ENCODE measurements at regions not wholly inside any gene's neighbourhood (a gene's known extent, or its start where the extent isn't known, plus 50 kb on each side); places are given as distances from the start of the nearest gene placed in this dataset.
A peak's percentile ranks its signal among the peaks of the same experiment; 100 is the strongest.

- Histone ChIP-seq H3K9me2 (replicated peaks; ENCODE audit: control insufficient read depth, low read length) (no peaks in the 10 kb centered on the region), H3K4me2 (ENCODE audit: low read length) (no peak overlapping the region), H3K79me2 (ENCODE audit: control insufficient read depth, low read length) (no peaks in the 10 kb centered on the region), H3K4me1 (ENCODE audit: control insufficient read depth, low read length) (no peaks in the 10 kb centered on the region), H3K27me3 (ENCODE audit: control insufficient read depth, low read length) (peaks cover 3% of the 10 kb centered on the region; the same call in 1 of the 2 replicates), H3K9me3 (ENCODE audit: control insufficient read depth, insufficient read depth, low read length) (no peaks in the 10 kb centered on the region), H3K36me3 (ENCODE audit: control insufficient read depth, low read length) (no peaks in the 10 kb centered on the region), H3K27ac (ENCODE audit: low read depth, low read length) (no peak overlapping the region), H3K4me3 (ENCODE audit: low read length) (no peak overlapping the region), H4K20me1 (ENCODE audit: control insufficient read depth, insufficient read depth, low read depth, low read length) (no peaks in the 10 kb centered on the region), H3F3A (ENCODE audit: control insufficient read depth, insufficient read depth) (no peaks in the 10 kb centered on the region)
- TF ChIP-seq, protein P1, sequence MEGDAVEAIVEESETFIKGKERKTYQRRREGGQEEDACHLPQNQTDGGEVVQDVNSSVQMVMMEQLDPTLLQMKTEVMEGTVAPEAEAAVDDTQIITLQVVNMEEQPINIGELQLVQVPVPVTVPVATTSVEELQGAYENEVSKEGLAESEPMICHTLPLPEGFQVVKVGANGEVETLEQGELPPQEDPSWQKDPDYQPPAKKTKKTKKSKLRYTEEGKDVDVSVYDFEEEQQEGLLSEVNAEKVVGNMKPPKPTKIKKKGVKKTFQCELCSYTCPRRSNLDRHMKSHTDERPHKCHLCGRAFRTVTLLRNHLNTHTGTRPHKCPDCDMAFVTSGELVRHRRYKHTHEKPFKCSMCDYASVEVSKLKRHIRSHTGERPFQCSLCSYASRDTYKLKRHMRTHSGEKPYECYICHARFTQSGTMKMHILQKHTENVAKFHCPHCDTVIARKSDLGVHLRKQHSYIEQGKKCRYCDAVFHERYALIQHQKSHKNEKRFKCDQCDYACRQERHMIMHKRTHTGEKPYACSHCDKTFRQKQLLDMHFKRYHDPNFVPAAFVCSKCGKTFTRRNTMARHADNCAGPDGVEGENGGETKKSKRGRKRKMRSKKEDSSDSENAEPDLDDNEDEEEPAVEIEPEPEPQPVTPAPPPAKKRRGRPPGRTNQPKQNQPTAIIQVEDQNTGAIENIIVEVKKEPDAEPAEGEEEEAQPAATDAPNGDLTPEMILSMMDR (IDR thresholded peaks at IDR 0.05; ENCODE audit: low read depth, low read length, poor library complexity, severe bottlenecking) = peak; percentile 14
- no peak for TF ChIP-seq EZH2phosphoT487 (IDR thresholded peaks at IDR 0.05; ENCODE audit: borderline replicate concordance, low read length)
Observed at GRCh38 chr14:94717808-94718207, 52.1 kb downstream of the GSC start.

DNA sequence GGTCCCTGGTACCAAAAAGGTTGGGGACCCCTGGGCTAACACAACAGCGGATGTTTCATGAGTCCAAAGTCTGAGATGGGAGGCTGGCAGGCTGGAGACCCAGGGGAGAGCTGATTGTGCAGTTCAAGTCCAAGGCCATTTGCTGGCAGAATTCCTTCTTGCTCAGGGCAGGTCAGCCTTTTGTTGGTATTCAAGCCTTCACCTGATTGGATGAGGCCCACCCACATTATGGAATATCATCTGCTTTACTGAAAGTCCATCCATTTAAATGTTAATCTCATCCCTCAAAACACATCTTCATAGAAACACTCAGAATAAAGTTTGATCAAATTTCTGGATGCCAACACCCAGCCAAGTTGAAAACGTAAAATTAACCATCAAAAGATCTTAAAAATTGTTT is 52.9 kb downstream of the GSC start:
- H4K20me1 ChIP-seq (ENCODE audit: control insufficient read depth, insufficient read depth, low read depth, low read length) = no peaks in the 10 kb centered on the region
- peaks cover 3% of the 10 kb centered on the region; the same call in 1 of the 2 replicates for H3K27me3 ChIP-seq (ENCODE audit: control insufficient read depth, low read length)
- no peak overlapping the region for H3K4me3 ChIP-seq (ENCODE audit: low read length)
- H3K79me2 ChIP-seq (ENCODE audit: control insufficient read depth, low read length) = no peaks in the 10 kb centered on the region
- no peaks in the 10 kb centered on the region for H3F3A ChIP-seq (ENCODE audit: control insufficient read depth, insufficient read depth)
- no peak overlapping the region for H3K27ac ChIP-seq (ENCODE audit: low read depth, low read length)
- no peaks in the 10 kb centered on the region for H3K4me1 ChIP-seq (ENCODE audit: control insufficient read depth, low read length)
- H3K9me2 ChIP-seq (replicated peaks; ENCODE audit: control insufficient read depth, low read length) = no peaks in the 10 kb centered on the region
- H3K9me3 ChIP-seq (ENCODE audit: control insufficient read depth, insufficient read depth, low read length) = no peaks in the 10 kb centered on the region
- H3K36me3 ChIP-seq (ENCODE audit: control insufficient read depth, low read length) = no peaks in the 10 kb centered on the region
- TF ChIP-seq EZH2phosphoT487 (IDR thresholded peaks at IDR 0.05; ENCODE audit: borderline replicate concordance, low read length) = no peak
- TF ChIP-seq, protein P1 (IDR thresholded peaks at IDR 0.05; ENCODE audit: low read depth, low read length, poor library complexity, severe bottlenecking) = no peak
- no peak overlapping the region for H3K4me2 ChIP-seq (ENCODE audit: low read length)

DNA sequence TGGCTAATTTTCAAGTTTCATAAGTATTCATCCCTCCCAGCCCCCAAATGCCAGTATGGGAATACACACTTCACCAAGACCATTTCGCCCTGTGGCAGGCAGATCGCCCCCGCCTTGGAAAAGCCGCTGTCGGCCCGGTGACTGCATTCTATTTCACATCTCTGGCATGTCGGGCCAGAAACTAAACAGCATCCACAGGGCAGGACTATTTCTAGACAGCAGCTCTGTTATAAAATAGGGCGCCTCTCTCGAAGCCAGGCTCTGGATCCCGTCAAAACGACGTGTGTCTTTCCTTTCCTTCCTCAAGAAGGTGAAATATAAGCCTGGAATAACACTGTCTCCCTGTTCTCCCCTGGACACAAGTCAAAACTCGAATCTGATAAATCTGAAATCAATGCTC is 56.8 kb downstream of the GSC start:
- Histone ChIP-seq H4K20me1 (ENCODE audit: control insufficient read depth, insufficient read depth, low read depth, low read length) (no peaks in the 10 kb centered on the region), H3K9me2 (replicated peaks; ENCODE audit: control insufficient read depth, low read length) (no peaks in the 10 kb centered on the region), H3K36me3 (ENCODE audit: control insufficient read depth, low read length) (no peaks in the 10 kb centered on the region), H3K27ac (ENCODE audit: low read depth, low read length) (no peak overlapping the region), H3K4me3 (ENCODE audit: low read length) (no peak overlapping the region), H3F3A (ENCODE audit: control insufficient read depth, insufficient read depth) (no peaks in the 10 kb centered on the region), H3K4me1 (ENCODE audit: control insufficient read depth, low read length) (no peaks in the 10 kb centered on the region), H3K9me3 (ENCODE audit: control insufficient read depth, insufficient read depth, low read length) (no peaks in the 10 kb centered on the region), H3K4me2 (ENCODE audit: low read length) (no peak overlapping the region), H3K79me2 (ENCODE audit: control insufficient read depth, low read length) (no peaks in the 10 kb centered on the region), H3K27me3 (ENCODE audit: control insufficient read depth, low read length) (no peaks in the 10 kb centered on the region)
- TF ChIP-seq EZH2phosphoT487 (IDR thresholded peaks at IDR 0.05; ENCODE audit: borderline replicate concordance, low read length) = no peak
- TF ChIP-seq, protein P1 (IDR thresholded peaks at IDR 0.05; ENCODE audit: low read depth, low read length, poor library complexity, severe bottlenecking) = no peak

DNA sequence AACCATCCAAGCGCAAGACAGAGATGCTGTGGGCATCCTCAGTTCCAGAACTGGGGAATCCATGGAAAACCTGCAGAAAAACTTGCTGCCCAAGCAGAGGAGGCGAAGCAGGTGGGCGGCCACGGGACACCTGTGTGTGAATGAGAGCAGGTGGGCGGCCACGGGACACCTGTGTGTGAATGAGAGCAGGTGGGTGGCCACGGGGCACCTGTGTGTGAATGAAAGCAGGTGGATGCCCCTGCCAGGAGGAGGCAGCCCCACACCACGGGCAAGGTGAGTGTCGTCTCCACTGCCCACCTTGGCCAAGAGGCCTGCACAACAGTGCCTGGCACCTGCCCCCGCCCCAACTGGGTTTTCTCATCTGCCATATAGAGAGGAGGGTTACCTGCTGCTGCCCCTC is 59.2 kb downstream of the GSC start:
- H3K27ac ChIP-seq (ENCODE audit: low read depth, low read length) = no peak overlapping the region
- H4K20me1 ChIP-seq (ENCODE audit: control insufficient read depth, insufficient read depth, low read depth, low read length) = no peaks in the 10 kb centered on the region
- no peak overlapping the region for H3K4me3 ChIP-seq (ENCODE audit: low read length)
- H3K79me2 ChIP-seq (ENCODE audit: control insufficient read depth, low read length) = no peaks in the 10 kb centered on the region
- H3K9me2 ChIP-seq (replicated peaks; ENCODE audit: control insufficient read depth, low read length) = no peaks in the 10 kb centered on the region
- H3K4me1 ChIP-seq (ENCODE audit: control insufficient read depth, low read length) = no peaks in the 10 kb centered on the region
- no peaks in the 10 kb centered on the region for H3K36me3 ChIP-seq (ENCODE audit: control insufficient read depth, low read length)
- H3F3A ChIP-seq (ENCODE audit: control insufficient read depth, insufficient read depth) = no peaks in the 10 kb centered on the region
- TF ChIP-seq EZH2phosphoT487 (IDR thresholded peaks at IDR 0.05; ENCODE audit: borderline replicate concordance, low read length) = no peak
- TF ChIP-seq, protein P1 (IDR thresholded peaks at IDR 0.05; ENCODE audit: low read depth, low read length, poor library complexity, severe bottlenecking) = no peak
- no peaks in the 10 kb centered on the region for H3K27me3 ChIP-seq (ENCODE audit: control insufficient read depth, low read length)
- H3K9me3 ChIP-seq (ENCODE audit: control insufficient read depth, insufficient read depth, low read length) = no peaks in the 10 kb centered on the region
- no peak overlapping the region for H3K4me2 ChIP-seq (ENCODE audit: low read length)
